ENCODE measurements at regions not wholly inside any gene's neighbourhood (a gene's known extent, or its start where the extent isn't known, plus 50 kb on each side); places are given as distances from the start of the nearest gene placed in this dataset.

GRCh38 chr1:112788054-112788453 lies 72.9 kb upstream of the PPM1J start:
- DNase-seq (ENCODE audit: low read depth, low spot score) = no peak

- no peak for DNase-seq (ENCODE audit: low read depth, low spot score)
Observed at GRCh38 chr1:112783059-112783458, 67.9 kb upstream of the PPM1J start.

GRCh38 chr1:112779665-112780526 lies 64.8 kb upstream of the PPM1J start:
- DNase-seq (ENCODE audit: low read depth, low spot score) = no peak

GRCh38 chr1:112778137-112778536 lies 63.0 kb upstream of the PPM1J start:
- no peak for DNase-seq (ENCODE audit: low read depth, low spot score)

- no peak for DNase-seq (ENCODE audit: low read depth, low spot score)
Observed at GRCh38 chr1:112776688-112777087, 61.6 kb upstream of the PPM1J start.

- no peak for DNase-seq (ENCODE audit: low read depth, low spot score)
Observed at GRCh38 chr1:112772781-112773180, 57.6 kb upstream of the PPM1J start.

- DNase-seq (ENCODE audit: low read depth, low spot score) = no peak
Observed at GRCh38 chr1:112770724-112771123, 55.6 kb upstream of the PPM1J start.

GRCh38 chr1:112769611-112770010 lies 54.5 kb upstream of the PPM1J start:
- no peak for DNase-seq (ENCODE audit: low read depth, low spot score)

GRCh38 chr1:112767646-112768045 lies 52.5 kb upstream of the PPM1J start:
- DNase-seq (ENCODE audit: low read depth, low spot score) = no peak

Data from brain pericyte (primary cell).